ENCODE measurements at regions not wholly inside any gene's neighbourhood (a gene's known extent, or its start where the extent isn't known, plus 50 kb on each side); places are given as distances from the start of the nearest gene placed in this dataset.

DNA sequence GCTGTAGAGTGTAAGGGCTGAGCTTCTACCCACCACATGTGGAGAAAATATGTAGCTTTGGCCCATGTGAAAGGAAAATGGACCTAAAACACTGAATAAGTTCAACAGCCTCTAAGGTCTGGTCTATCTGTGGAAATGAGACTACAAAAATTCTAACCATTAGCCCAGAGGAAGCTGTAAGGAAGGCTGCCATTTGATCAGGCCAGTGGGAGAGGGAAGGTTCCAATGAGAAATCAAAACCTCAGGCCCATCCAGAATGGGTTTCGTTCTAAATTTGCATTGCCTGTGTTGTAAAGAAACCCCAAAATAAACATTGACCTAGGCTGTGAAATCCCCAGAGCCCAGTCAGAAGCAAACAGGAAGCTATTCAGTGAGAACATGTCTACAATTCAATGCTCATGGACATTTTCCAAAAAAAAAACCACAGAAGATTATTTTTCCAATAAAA lies 320.4 kb upstream of the SLC7A11 start:
- Histone ChIP-seq H3K36me3 (no peaks in the 10 kb centered on the region), H3K27me3 (no peaks in the 10 kb centered on the region), H3K4me1 (no peaks in the 10 kb centered on the region), H3K27ac (no peak overlapping the region), H3K4me3 (no peak overlapping the region), H3K9me3 (no peaks in the 10 kb centered on the region)
- intact Hi-C loops (cut with DNase I; ENCODE audit: low total_unique reads), result no loop called here
- 0 to 48% methylated on average over 1 of the region's 1 CpG for WGBS, 2 donors (ENCODE audit: low coverage in 1 of 2)
- TF ChIP-seq POLR2A (IDR thresholded peaks at IDR 0.05) (no peak), POLR2AphosphoS5 (IDR thresholded peaks at IDR 0.05) (no peak), CTCF (IDR thresholded peaks at IDR 0.05) (no peak), EP300 (IDR thresholded peaks at IDR 0.05; ENCODE audit: low read depth) (no peak)
- DNase-seq, result no peak
- in situ Hi-C loops (cut with MboI; ENCODE audit: low pct_ligation_motif_present in 1 of 4, low pct_unique_long_range_greater_than_20kb in 1 of 4, low sequenced_read_pairs in 3 of 4), result no loop called here

DNA sequence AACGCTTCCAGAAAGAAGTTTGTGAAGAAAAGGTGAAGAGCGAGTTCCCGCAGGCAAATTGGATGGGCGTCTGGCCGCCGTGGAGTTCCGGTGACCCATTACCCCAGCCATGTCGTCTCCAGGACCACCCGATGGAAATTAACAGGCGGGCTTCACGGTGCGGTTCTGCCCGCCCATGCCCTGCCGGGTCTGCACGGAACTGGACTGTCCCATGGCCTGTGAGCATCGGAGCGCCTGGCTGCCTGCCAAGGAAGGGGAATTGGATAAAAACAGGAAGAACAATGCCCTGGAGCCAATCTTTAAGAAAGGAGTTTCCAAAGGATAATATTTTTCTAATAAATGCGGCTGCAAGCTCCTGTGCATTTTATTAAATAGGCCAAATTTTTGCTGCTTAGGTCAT lies 319.8 kb upstream of the SLC7A11 start:
- no peak for DNase-seq
- H3K4me1 ChIP-seq, result no peaks in the 10 kb centered on the region
- H3K4me3 ChIP-seq, result no peak overlapping the region
- 98 to 100% methylated on average over 1 to 18 of the region's 18 CpGs for WGBS, 2 donors (ENCODE audit: low coverage in 1 of 2)
- no peak overlapping the region for H3K27ac ChIP-seq
- H3K27me3 ChIP-seq, result no peaks in the 10 kb centered on the region
- in situ Hi-C loops (cut with MboI; ENCODE audit: low pct_ligation_motif_present in 1 of 4, low pct_unique_long_range_greater_than_20kb in 1 of 4, low sequenced_read_pairs in 3 of 4) (no loop called here), intact Hi-C loops (cut with DNase I; ENCODE audit: low total_unique reads) (no loop called here)
- TF ChIP-seq EP300 (IDR thresholded peaks at IDR 0.05; ENCODE audit: low read depth), result no peak
- no peak for TF ChIP-seq CTCF (IDR thresholded peaks at IDR 0.05)
- no peak for TF ChIP-seq POLR2A (IDR thresholded peaks at IDR 0.05)
- no peak for TF ChIP-seq POLR2AphosphoS5 (IDR thresholded peaks at IDR 0.05)
- no peaks in the 10 kb centered on the region for H3K9me3 ChIP-seq
- no peaks in the 10 kb centered on the region for H3K36me3 ChIP-seq

DNA sequence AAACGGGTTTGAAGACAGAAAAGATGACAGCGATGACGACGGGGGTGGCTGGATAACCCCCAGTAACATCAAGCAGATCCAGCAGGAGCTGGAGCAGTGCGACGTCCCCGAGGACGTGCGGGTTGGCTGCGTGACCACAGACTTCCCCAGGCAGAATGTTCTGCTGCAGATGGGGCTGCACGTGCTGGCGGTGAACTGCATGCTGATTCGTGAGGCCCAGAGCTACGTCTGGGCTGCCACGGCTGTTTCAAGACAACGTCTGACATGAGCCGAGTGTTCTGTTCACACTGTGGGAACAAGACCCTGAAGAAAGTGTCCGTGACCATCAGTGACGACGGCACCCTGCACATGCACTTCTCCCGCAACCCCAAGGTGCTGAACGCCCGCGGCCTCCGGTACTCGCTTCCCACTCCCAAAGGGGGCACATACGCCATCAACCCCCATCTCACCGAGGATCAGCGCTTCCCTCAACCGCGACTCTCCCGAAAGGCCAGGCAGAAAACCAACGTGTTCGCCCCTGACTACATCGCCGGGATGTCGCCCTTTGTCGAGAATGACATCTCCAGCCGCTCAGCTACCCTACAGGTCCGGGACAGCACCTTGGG lies 319.2 kb upstream of the SLC7A11 start:
- WGBS, 2 donors (ENCODE audit: low coverage in 1 of 2), result 89 to 95% methylated on average over 4 to 39 of the region's 40 CpGs
- intact Hi-C loops (cut with DNase I; ENCODE audit: low total_unique reads), result no loop called here
- TF ChIP-seq CTCF (IDR thresholded peaks at IDR 0.05) (no peak), EP300 (IDR thresholded peaks at IDR 0.05; ENCODE audit: low read depth) (no peak), POLR2AphosphoS5 (IDR thresholded peaks at IDR 0.05) (no peak), POLR2A (IDR thresholded peaks at IDR 0.05) (no peak)

GRCh38 chr4:138560448-138560847 lies 318.3 kb upstream of the SLC7A11 start:
- H3K4me3 ChIP-seq, result no peak overlapping the region
- WGBS, 2 donors (ENCODE audit: low coverage in 1 of 2), result 84 to 91% methylated on average over 5 to 16 of the region's 21 CpGs
- H3K4me1 ChIP-seq, result no peaks in the 10 kb centered on the region
- no peak for DNase-seq
- no peaks in the 10 kb centered on the region for H3K9me3 ChIP-seq
- H3K27ac ChIP-seq, result no peak overlapping the region
- in situ Hi-C loops (cut with MboI; ENCODE audit: low pct_ligation_motif_present in 1 of 4, low pct_unique_long_range_greater_than_20kb in 1 of 4, low sequenced_read_pairs in 3 of 4) (no loop called here), intact Hi-C loops (cut with DNase I; ENCODE audit: low total_unique reads) (no loop called here)
- H3K36me3 ChIP-seq, result no peaks in the 10 kb centered on the region
- TF ChIP-seq POLR2AphosphoS5 (IDR thresholded peaks at IDR 0.05), result no peak
- no peak for TF ChIP-seq CTCF (IDR thresholded peaks at IDR 0.05)
- TF ChIP-seq EP300 (IDR thresholded peaks at IDR 0.05; ENCODE audit: low read depth), result no peak
- no peak for TF ChIP-seq POLR2A (IDR thresholded peaks at IDR 0.05)
- H3K27me3 ChIP-seq, result no peaks in the 10 kb centered on the region

More for the DNA sequence above, 319.2 kb upstream of the SLC7A11 start:
- Histone ChIP-seq H3K9me3 (no peaks in the 10 kb centered on the region), H3K36me3 (no peaks in the 10 kb centered on the region), H3K27ac (no peak overlapping the region), H3K4me3 (no peak overlapping the region), H3K4me1 (no peaks in the 10 kb centered on the region), H3K27me3 (no peaks in the 10 kb centered on the region)
- no peak for DNase-seq
- in situ Hi-C loops (cut with MboI; ENCODE audit: low pct_ligation_motif_present in 1 of 4, low pct_unique_long_range_greater_than_20kb in 1 of 4, low sequenced_read_pairs in 3 of 4), result no loop called here
